Fibroblast of gingiva (primary cell): ENCODE measurements at regions not wholly inside any gene's neighbourhood (a gene's known extent, or its start where the extent isn't known, plus 50 kb on each side); places are given as distances from the start of the nearest gene placed in this dataset.

Source experiments
- DNase-seq: peaks from one replicate; pipeline ENCODE4 v3.0.0-alpha.2; 2011; ENCODE audit warnings: low read depth

DNA sequence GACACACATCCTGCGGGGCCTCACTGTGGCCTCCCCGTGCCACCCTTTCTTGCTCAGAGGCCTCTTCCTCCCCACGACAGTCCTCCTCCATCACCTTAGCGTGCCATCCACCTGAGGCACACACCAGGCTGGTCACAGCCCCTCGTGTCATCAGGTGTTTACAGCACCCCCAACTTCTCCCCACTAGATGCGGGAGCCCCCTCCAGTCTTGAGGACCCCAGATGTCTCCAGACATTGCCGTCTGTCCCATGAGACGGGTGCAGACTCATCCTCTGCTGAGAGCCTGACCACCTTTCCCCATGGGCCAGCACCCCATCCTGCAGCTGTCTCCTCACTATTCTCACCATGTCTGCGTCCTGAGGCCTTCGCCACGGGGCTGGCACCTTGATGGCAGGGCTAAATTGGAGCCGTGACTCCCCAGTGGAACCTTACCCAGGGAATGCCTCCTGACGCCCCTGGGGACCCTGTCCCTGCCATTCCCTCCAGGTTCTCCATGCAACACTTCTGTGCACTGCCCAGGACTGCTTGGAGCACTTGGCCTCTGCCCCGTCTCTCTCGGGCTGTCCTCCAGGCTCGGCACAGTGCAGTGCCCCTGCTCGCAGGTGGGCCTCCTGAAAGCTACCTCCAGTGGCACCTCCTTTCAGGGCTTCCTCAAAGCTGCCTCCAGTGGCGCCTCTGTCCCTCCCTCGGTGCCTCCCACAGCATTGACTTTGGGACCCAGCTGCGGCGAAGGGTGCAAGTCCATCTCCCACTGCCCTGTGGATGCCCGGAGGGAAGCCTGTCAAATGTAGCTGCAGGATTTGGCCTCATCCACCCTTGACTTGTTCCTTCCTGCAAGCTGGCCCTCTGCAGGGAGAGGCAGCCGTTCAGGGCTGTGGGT lies 1386.8 kb downstream of the BRD1 start:
- no peak for DNase-seq

- no peak for DNase-seq
Measured at GRCh38 chr22:48440176-48440575, 1387.5 kb downstream of the BRD1 start.

DNA sequence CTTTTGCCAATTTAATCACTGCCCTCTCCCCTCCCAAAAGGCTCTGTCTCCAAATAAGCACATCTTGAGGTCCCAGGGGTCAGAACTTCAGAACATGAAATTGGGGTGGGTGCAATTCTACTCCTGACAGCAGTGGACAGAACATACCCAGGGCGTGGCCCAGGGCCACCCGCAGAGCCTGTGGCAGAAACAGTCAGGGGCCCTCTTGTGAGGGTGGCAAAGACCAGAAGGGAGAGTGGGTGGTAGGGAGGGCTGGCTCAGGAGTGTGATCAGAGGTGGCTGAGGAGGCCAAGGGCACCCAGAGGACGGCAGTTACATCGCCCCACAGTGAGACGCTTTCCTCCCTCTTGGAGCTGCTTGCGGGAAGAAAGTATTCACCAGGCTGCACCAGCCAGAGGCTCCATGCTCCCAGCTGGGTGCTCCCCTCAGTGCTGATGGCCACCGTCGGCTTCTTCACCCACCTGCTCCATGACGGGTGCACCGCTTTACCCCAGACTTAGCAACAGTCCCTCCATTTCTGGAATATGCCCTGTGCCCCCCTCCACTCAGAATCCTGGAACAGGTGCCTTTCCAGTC lies 1388.0 kb downstream of the BRD1 start:
- DNase-seq = no peak

- DNase-seq = no peak
Measured at GRCh38 chr22:48438800-48439559, 1388.7 kb downstream of the BRD1 start.

- DNase-seq = no peak
Measured at GRCh38 chr22:48438096-48438495, 1389.6 kb downstream of the BRD1 start.

DNA sequence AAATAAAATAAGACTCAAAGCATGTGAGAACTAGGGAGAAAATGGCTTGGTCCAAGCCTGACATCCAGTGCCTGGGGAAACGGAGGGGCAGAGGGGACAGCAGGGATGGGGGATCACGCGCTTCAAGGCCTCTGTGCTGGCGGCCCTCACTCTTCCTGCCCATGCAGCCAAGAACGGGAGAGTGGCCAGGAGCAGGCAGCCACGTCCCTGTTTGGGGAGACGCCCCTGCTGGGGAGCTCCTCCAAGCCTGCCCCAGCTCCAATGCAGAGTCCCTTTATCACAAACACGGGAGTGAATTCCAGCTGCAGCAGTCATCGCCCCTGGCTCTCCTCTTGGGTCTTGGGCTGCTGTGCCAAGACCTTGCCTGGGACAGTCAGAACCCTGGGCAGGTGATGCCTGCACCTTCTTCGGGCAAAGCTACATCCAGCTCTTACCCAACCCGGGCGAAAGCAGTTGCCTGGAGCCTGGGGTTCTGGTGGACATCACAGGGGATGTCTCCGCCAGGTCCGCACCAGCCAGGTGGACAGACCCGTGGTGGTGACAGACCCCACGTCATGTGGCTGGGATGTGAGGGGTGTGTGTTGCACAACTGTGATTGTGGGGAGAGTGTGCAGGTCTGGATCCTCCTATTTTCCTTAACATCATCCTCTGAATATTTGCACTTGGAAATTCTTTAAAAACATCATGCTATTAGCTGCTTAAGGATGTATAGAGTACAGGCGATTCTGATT lies 1391.3 kb downstream of the BRD1 start:
- DNase-seq = no peak

GRCh38 chr22:48434868-48435250 lies 1392.8 kb downstream of the BRD1 start:
- DNase-seq = no peak

DNA sequence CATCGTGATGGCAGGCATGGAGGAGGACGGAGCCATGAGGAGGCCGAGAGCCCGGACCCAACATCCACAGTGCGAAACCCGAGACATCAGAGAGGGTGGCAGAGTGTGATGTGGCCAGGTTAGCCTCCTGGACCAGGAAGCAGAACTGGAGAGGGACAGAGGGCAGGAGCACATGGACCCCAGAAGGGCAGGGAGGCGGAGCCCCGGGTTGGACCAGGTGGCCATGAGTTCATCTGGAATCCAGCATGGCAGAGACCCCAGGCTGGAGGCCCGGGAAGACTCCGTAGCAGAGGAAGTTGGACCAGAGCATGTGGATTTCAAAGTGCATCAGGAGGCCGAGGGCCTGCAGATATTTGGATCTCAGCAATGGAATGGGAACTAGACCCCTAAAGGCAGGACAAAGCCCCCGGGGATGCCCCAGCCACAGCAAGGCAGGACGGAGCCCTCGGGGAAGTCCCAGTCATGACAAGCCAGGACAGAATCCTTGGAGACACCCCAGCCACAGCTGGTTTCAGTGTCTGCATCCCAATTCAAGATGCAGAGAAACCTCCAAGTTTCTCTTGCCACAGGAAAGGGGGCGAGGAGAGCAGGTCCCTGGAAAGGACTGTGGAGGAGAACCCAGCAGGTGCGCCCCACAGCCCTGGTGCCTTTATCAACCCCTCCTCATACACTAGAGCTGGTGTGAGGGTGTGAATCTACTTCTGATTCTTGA lies 1393.4 kb downstream of the BRD1 start:
- DNase-seq = no peak

- DNase-seq = no peak
Measured at GRCh38 chr22:48433647-48434046, 1394.0 kb downstream of the BRD1 start.

GRCh38 chr22:48432781-48433518 lies 1394.7 kb downstream of the BRD1 start:
- no peak for DNase-seq

GRCh38 chr22:48431536-48432315 lies 1395.9 kb downstream of the BRD1 start:
- DNase-seq = no peak

- DNase-seq = no peak
Measured at GRCh38 chr22:48431014-48431413, 1396.7 kb downstream of the BRD1 start.

GRCh38 chr22:48429446-48430020 lies 1398.1 kb downstream of the BRD1 start:
- no peak for DNase-seq

DNA sequence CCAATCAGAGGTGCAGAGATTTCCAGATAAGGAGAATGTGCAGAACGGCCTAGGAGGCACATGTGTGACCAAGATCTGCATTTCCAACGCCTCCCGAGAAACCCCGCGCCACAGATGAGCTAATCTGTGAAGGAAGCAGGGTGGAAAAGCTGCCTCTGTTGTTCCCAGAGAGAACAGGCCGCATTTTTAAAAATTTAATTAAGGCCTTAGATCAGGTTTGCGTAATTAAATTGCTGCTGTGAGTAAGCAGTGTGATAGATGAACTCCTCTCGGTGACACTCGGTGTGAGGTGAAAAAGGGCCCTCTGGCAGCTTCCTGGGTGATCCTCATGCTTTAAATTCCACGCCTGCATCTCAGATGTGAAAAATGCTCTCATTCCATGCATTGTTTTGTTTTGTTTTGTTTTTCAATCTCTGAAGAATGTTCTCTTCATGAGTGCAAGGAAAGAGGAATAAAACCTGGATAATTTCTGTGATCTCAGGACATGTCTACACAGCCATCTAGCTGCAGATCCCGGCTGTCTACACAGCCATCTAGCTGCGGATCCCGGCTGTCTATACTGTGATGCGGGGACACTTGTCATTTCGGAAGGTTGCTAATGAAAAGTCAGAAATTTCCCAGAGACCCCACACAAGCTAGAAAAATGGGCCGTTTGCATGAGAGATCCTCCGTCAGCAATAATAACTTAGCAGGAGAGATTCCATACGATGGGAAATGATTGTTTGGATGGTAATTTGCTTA lies 1398.9 kb downstream of the BRD1 start:
- DNase-seq = no peak

- no peak for DNase-seq
Measured at GRCh38 chr22:48427731-48428211, 1399.9 kb downstream of the BRD1 start.

DNA sequence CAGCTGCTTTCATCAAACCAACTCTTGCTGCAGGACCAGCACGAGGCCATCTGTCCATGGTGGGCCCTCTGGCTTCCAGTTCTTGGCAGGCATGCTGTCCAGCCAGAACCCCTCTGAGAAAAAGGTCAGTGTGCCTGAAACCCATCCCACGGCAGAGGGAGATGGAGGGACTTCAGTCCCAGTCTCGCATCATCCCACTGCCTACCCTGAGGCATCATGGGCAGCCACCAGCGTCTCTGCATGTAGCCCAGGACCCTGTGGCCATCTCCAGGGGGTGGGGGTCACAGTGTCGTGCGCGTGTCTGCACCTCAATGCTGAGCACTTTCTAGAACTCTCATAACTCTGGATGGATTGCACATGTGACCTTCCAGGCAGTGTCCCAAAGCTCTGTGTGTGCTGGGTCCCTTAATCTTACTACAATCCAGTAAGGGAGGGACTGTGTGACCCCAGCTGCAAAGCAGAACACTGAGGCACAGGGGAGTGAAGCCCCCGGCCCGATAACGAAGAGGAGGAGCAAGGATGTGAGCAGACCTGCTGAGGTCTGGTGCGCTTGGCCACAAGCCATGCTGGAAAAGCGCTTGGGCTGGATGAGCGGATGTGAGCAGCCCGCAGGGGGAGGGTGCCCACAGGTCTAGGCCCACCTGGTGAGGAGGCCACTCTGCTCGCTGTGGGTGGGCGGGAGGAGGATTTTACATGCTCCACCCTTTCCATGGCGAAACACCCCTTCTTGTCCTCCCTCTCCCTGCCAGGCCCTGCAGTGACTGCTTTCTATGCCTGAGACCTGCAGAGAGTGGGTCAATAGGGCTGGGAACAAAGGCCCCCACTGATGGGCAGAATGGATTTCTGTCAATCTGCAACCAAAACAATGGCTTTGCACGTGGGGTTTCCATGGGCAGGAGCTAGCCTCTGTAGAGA lies 1401.0 kb downstream of the BRD1 start:
- no peak for DNase-seq

- no peak for DNase-seq
Measured at GRCh38 chr22:48425641-48426040, 1402.0 kb downstream of the BRD1 start.

- DNase-seq = no peak
Measured at GRCh38 chr22:48425091-48425506, 1402.6 kb downstream of the BRD1 start.
